ENCODE measurements at regions not wholly inside any gene's neighbourhood (a gene's known extent, or its start where the extent isn't known, plus 50 kb on each side); places are given as distances from the start of the nearest gene placed in this dataset.

DNA sequence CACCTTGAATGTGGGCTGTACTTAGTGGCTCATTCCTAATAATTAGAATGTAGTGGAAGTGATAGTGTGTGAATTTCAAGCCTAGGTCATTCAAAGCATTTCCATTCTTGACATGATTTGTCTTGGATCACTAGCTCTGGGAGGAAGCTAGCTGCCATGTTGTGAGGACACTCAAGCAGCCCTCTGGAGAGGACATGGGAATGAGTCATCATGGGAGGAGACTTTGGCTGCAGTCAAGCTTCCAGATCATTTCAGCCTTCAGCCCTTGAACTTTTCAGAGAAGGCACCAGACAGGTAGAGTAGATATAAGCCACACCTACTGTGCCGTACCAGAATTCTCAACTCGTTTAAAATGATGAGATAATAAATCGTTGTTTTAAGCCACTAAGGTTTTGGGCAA lies 506.9 kb downstream of the ZNF608 start:
- H3K4me3 ChIP-seq (replicated peaks in 1 of 3; ENCODE audit: insufficient read depth in 1 of 3, low read depth in 2 of 3, low read length in 3 of 3): no peak overlapping the region
- WGBS (ENCODE audit: low lambda C conversion rate): 27% methylated on average over 3 of the region's 3 CpGs
- no peak overlapping the region for H3K9ac ChIP-seq (ENCODE audit: insufficient read depth, low read depth, low read length)
- no peak overlapping the region for H2AFZ ChIP-seq (ENCODE audit: low read length)
- no peak for ATAC-seq
- no peaks in the 10 kb centered on the region for H3K4me1 ChIP-seq (ENCODE audit: insufficient read depth, low read length)
- no peaks in the 10 kb centered on the region for H4K20me1 ChIP-seq (ENCODE audit: insufficient read depth, low read length)
- no peaks in the 10 kb centered on the region for H3K27me3 ChIP-seq (ENCODE audit: control insufficient read depth in 1 of 2, insufficient read depth in 2 of 2, low read length in 2 of 2)
- H3K79me2 ChIP-seq (ENCODE audit: insufficient read depth, low read length): no peaks in the 10 kb centered on the region
- POLR2A ChIA-PET: no interaction called here
- no peak for TF ChIP-seq ZNF3 (CRISPR knock-in tag; IDR thresholded peaks at IDR 0.05)
- no peak for TF ChIP-seq HNRNPK (IDR thresholded peaks at IDR 0.05; ENCODE audit: low read depth, low read length, poor library complexity, severe bottlenecking)
- no peak for TF ChIP-seq ZNF652 (CRISPR knock-in tag; IDR thresholded peaks at IDR 0.05; ENCODE audit: borderline replicate concordance, low read depth)
- TF ChIP-seq, protein P1, sequence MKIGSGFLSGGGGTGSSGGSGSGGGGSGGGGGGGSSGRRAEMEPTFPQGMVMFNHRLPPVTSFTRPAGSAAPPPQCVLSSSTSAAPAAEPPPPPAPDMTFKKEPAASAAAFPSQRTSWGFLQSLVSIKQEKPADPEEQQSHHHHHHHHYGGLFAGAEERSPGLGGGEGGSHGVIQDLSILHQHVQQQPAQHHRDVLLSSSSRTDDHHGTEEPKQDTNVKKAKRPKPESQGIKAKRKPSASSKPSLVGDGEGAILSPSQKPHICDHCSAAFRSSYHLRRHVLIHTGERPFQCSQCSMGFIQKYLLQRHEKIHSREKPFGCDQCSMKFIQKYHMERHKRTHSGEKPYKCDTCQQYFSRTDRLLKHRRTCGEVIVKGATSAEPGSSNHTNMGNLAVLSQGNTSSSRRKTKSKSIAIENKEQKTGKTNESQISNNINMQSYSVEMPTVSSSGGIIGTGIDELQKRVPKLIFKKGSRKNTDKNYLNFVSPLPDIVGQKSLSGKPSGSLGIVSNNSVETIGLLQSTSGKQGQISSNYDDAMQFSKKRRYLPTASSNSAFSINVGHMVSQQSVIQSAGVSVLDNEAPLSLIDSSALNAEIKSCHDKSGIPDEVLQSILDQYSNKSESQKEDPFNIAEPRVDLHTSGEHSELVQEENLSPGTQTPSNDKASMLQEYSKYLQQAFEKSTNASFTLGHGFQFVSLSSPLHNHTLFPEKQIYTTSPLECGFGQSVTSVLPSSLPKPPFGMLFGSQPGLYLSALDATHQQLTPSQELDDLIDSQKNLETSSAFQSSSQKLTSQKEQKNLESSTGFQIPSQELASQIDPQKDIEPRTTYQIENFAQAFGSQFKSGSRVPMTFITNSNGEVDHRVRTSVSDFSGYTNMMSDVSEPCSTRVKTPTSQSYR (CRISPR knock-in tag; IDR thresholded peaks at IDR 0.05; ENCODE audit: borderline replicate concordance): no peak
- TF ChIP-seq BCL6 (CRISPR knock-in tag; IDR thresholded peaks at IDR 0.05): no peak
- H3K9me3 ChIP-seq (ENCODE audit: low read length): peaks cover 19% of the 10 kb centered on the region; the same call in 1 of the 2 replicates
- no peak for FAIRE-seq
- no peak overlapping the region for H3K4me2 ChIP-seq (ENCODE audit: low read depth, low read length)
- H3K36me3 ChIP-seq (replicated peaks in 1 of 2; ENCODE audit: control insufficient read depth in 1 of 2, insufficient read depth in 2 of 2, low read length in 2 of 2): no peaks in the 10 kb centered on the region
- in situ Hi-C loops (cut with HindIII; ENCODE audit: extremely low pct_ligation_motif_present, low pct_unique_long_range_greater_than_20kb): no loop called here
- no peak overlapping the region for H3K27ac ChIP-seq (ENCODE audit: extremely low read length, insufficient read depth, low read length)
- no TSS peak for BruUV-seq (replicated peaks)
- intact Hi-C loops (cut with micrococcal nuclease; ENCODE audit: unreplicated experiment): no loop called here
- CTCF ChIA-PET (ENCODE audit: low intra/inter-chr PET ratio, low total read pairs): no interaction called here
- DNase-seq (ENCODE audit: low spot score): no peak

- H2AFZ ChIP-seq (ENCODE audit: low read length): no peak overlapping the region
- H3K9me3 ChIP-seq (ENCODE audit: low read length): peaks cover 7% of the 10 kb centered on the region; the same call in 1 of the 2 replicates
- ATAC-seq: no peak
- POLR2A ChIA-PET: no interaction called here
- no peaks in the 10 kb centered on the region for H3K79me2 ChIP-seq (ENCODE audit: insufficient read depth, low read length)
- DNase-seq (ENCODE audit: low spot score): no peak
- H3K27me3 ChIP-seq (ENCODE audit: control insufficient read depth in 1 of 2, insufficient read depth in 2 of 2, low read length in 2 of 2): no peaks in the 10 kb centered on the region
- H4K20me1 ChIP-seq (ENCODE audit: insufficient read depth, low read length): no peaks in the 10 kb centered on the region
- CTCF ChIA-PET (ENCODE audit: low intra/inter-chr PET ratio, low total read pairs): no interaction called here
- no peak for FAIRE-seq
- H3K4me1 ChIP-seq (ENCODE audit: insufficient read depth, low read length): no peaks in the 10 kb centered on the region
- intact Hi-C loops (cut with micrococcal nuclease; ENCODE audit: unreplicated experiment): no loop called here
- H3K36me3 ChIP-seq (replicated peaks in 1 of 2; ENCODE audit: control insufficient read depth in 1 of 2, insufficient read depth in 2 of 2, low read length in 2 of 2): no peaks in the 10 kb centered on the region
- in situ Hi-C loops (cut with HindIII; ENCODE audit: extremely low pct_ligation_motif_present, low pct_unique_long_range_greater_than_20kb): no loop called here
- no peak overlapping the region for H3K27ac ChIP-seq (ENCODE audit: extremely low read length, insufficient read depth, low read length)
- BruUV-seq (replicated peaks): no TSS peak
- no peak overlapping the region for H3K4me3 ChIP-seq (replicated peaks in 1 of 3; ENCODE audit: insufficient read depth in 1 of 3, low read depth in 2 of 3, low read length in 3 of 3)
- no peak overlapping the region for H3K4me2 ChIP-seq (ENCODE audit: low read depth, low read length)
- WGBS (ENCODE audit: low lambda C conversion rate): 36% methylated on average over 6 of the region's 6 CpGs
- H3K9ac ChIP-seq (ENCODE audit: insufficient read depth, low read depth, low read length): no peak overlapping the region
- TF ChIP-seq SRSF1 (optimal IDR thresholded peaks at IDR 0.05; ENCODE audit: low read depth, low read length): no peak
- no peak for TF ChIP-seq KLF12 (CRISPR knock-in tag; IDR thresholded peaks at IDR 0.05; ENCODE audit: borderline replicate concordance)
- no peak for TF ChIP-seq MAF1 (CRISPR knock-in tag; IDR thresholded peaks at IDR 0.05; ENCODE audit: borderline replicate concordance)
- TF ChIP-seq ZNF12 (CRISPR knock-in tag; IDR thresholded peaks at IDR 0.05): no peak
- no peak for TF ChIP-seq ZNF75D (CRISPR knock-in tag; IDR thresholded peaks at IDR 0.05; ENCODE audit: borderline replicate concordance)
- TF ChIP-seq CCAR2 (optimal IDR thresholded peaks at IDR 0.05; ENCODE audit: low read depth, low read length): no peak
- no peak for TF ChIP-seq ZNF839 (CRISPR knock-in tag; IDR thresholded peaks at IDR 0.05; ENCODE audit: borderline replicate concordance)
- TF ChIP-seq CAMTA2 (CRISPR knock-in tag; IDR thresholded peaks at IDR 0.05; ENCODE audit: borderline replicate concordance): no peak
- no peak for TF ChIP-seq ZNF441 (CRISPR knock-in tag; IDR thresholded peaks at IDR 0.05; ENCODE audit: borderline replicate concordance)
- no peak for TF ChIP-seq RXRA (CRISPR knock-in tag; IDR thresholded peaks at IDR 0.05)
- no peak for TF ChIP-seq ZNF761 (CRISPR knock-in tag; conservative IDR thresholded peaks at IDR 0.05)
- no peak for TF ChIP-seq HOXA9 (CRISPR knock-in tag; IDR thresholded peaks at IDR 0.05; ENCODE audit: borderline replicate concordance)
- no peak for TF ChIP-seq KDM2A (CRISPR knock-in tag; IDR thresholded peaks at IDR 0.05; ENCODE audit: borderline replicate concordance, low read depth)
- no peak for TF ChIP-seq HOXA5 (CRISPR knock-in tag; IDR thresholded peaks at IDR 0.05)
- TF ChIP-seq ZNF432 (CRISPR knock-in tag; IDR thresholded peaks at IDR 0.05; ENCODE audit: borderline replicate concordance): no peak
Measured at GRCh38 chr5:124238350-124238749, 508.1 kb downstream of the ZNF608 start.
